KMS-11 (cell line): ENCODE measurements at regions not wholly inside any gene's neighbourhood (a gene's known extent, or its start where the extent isn't known, plus 50 kb on each side); places are given as distances from the start of the nearest gene placed in this dataset.

ENCODE experiments used
- H2AFZ ChIP-seq: fragments of 200-600 bp; sonication (generic); 2 replicates; pipeline ENCODE4 v1.6.1; 2016; ENCODE audit warnings: antibody characterized with exemption, mixed run types, low read depth
- H3K27ac ChIP-seq: fragments of 200-600 bp; sonication (generic); 2 replicates; pipeline ENCODE4 v1.6.1; 2016; ENCODE audit warnings: mild to moderate bottlenecking, mixed run types
- H3K27me3 ChIP-seq: fragments of 200-600 bp; sonication (generic); 2 replicates; pipeline ENCODE4 v1.6.1; 2017; ENCODE audit warnings: mild to moderate bottlenecking, low read depth, mixed run types, moderate library complexity; ENCODE audit not compliant: insufficient read depth
- H3K36me3 ChIP-seq: fragments of 200-600 bp; sonication (generic); 2 replicates; pipeline ENCODE4 v1.6.1; 2017; ENCODE audit warnings: mild to moderate bottlenecking, mixed run types; ENCODE audit not compliant: insufficient read depth
- H3K4me1 ChIP-seq: fragments of 200-600 bp; sonication (generic); 2 replicates; pipeline ENCODE4 v1.6.1; 2016; ENCODE audit warnings: mild to moderate bottlenecking, low read depth, mixed run types; ENCODE audit not compliant: poor library complexity, severe bottlenecking
- H3K4me2 ChIP-seq: fragments of 200-600 bp; sonication (generic); 2 replicates; pipeline ENCODE4 v1.7.0; 2016; ENCODE audit warnings: mild to moderate bottlenecking, mixed run types
- H3K4me3 ChIP-seq: fragments of 200-600 bp; sonication (generic); IDR thresholded peaks from 2 replicates; pipeline ENCODE4 v1.6.1; 2017; ENCODE audit warnings: low read depth, low read length, mixed read lengths; ENCODE audit not compliant: insufficient read depth
- H3K79me2 ChIP-seq: fragments of 200-600 bp; sonication (generic); 2 replicates; pipeline ENCODE4 v1.6.1; 2016; ENCODE audit warnings: low read depth, mixed run types; ENCODE audit not compliant: insufficient read depth
- H3K9ac ChIP-seq: fragments of 200-600 bp; sonication (generic); 2 replicates; pipeline ENCODE4 v1.6.1; 2016; ENCODE audit warnings: mild to moderate bottlenecking, mixed run types
- H4K20me1 ChIP-seq: fragments of 200-600 bp; sonication (generic); 2 replicates; pipeline ENCODE4 v1.6.1; 2016; ENCODE audit warnings: mild to moderate bottlenecking, mixed run types; ENCODE audit not compliant: insufficient read depth
- CTCF ChIP-seq: fragments of 200-600 bp; sonication (generic); conservative IDR thresholded peaks from 2 replicates; pipeline ENCODE4 v1.6.1; 2017; ENCODE audit warnings: low read depth, mild to moderate bottlenecking, antibody characterized with exemption, low read length, moderate library complexity, mixed read lengths

- Histone ChIP-seq H3K4me1 (no peaks in the 10 kb centered on the region), H3K27ac (no peak overlapping the region), H3K79me2 (no peaks in the 10 kb centered on the region), H3K4me3 (no peak overlapping the region), H4K20me1 (no peaks in the 10 kb centered on the region), H2AFZ (no peak overlapping the region), H3K4me2 (no peak overlapping the region), H3K9ac (no peak overlapping the region), H3K36me3 (no peaks in the 10 kb centered on the region), H3K27me3 (no peaks in the 10 kb centered on the region; the same call in 1 of the 2 replicates)
- TF ChIP-seq CTCF = no peak
Observed at GRCh38 chr9:23447944-23448343, 378.1 kb downstream of the ELAVL2 start.

- H3K4me3 ChIP-seq = no peak overlapping the region
- no peaks in the 10 kb centered on the region for H3K79me2 ChIP-seq
- no peak for TF ChIP-seq CTCF
Observed at GRCh38 chr9:23451802-23452418, 374.1 kb downstream of the ELAVL2 start.

GRCh38 chr9:23464275-23464674, 361.8 kb downstream of the ELAVL2 start:
- Histone ChIP-seq H3K27me3 (no peaks in the 10 kb centered on the region), H3K36me3 (no peaks in the 10 kb centered on the region), H3K4me1 (peaks cover 4% of the 10 kb centered on the region), H2AFZ (peak overlapping the region; percentile 11; the same call in 1 of the 2 replicates), H4K20me1 (no peaks in the 10 kb centered on the region), H3K4me3 (no peak overlapping the region), H3K79me2 (no peaks in the 10 kb centered on the region), H3K27ac (no peak overlapping the region), H3K9ac (no peak overlapping the region), H3K4me2 (0 out of 2 replicates have a peak overlapping the region, but pooled peaks have one; percentile 6)
- no peak for TF ChIP-seq CTCF

More at GRCh38 chr9:23451802-23452418, 374.1 kb downstream of the ELAVL2 start:
- H2AFZ ChIP-seq = no peak overlapping the region
- no peaks in the 10 kb centered on the region for H3K36me3 ChIP-seq
- H3K9ac ChIP-seq = no peak overlapping the region
- no peak overlapping the region for H3K4me2 ChIP-seq
- H4K20me1 ChIP-seq = no peaks in the 10 kb centered on the region
- H3K4me1 ChIP-seq = no peaks in the 10 kb centered on the region
- no peak overlapping the region for H3K27ac ChIP-seq
- no peaks in the 10 kb centered on the region; the same call in 1 of the 2 replicates for H3K27me3 ChIP-seq

- Histone ChIP-seq H4K20me1 (no peaks in the 10 kb centered on the region), H3K36me3 (no peaks in the 10 kb centered on the region), H3K79me2 (no peaks in the 10 kb centered on the region), H3K27ac (no peak overlapping the region), H3K4me3 (no peak overlapping the region), H2AFZ (no peak overlapping the region), H3K27me3 (no peaks in the 10 kb centered on the region), H3K4me2 (no peak overlapping the region), H3K9ac (no peak overlapping the region), H3K4me1 (peaks cover 4% of the 10 kb centered on the region)
- TF ChIP-seq CTCF = no peak
Observed at GRCh38 chr9:23467276-23467675, 358.8 kb downstream of the ELAVL2 start.
